Loucy (cell line): ENCODE measurements at regions not wholly inside any gene's neighbourhood (a gene's known extent, or its start where the extent isn't known, plus 50 kb on each side); places are given as distances from the start of the nearest gene placed in this dataset.

Source experiments
- CTCF ChIP-seq: fragments of 200-600 bp; sonication (generic); conservative IDR thresholded peaks from 2 replicates; pipeline ENCODE4 v1.5.1; 2014; ENCODE audit warnings: mild to moderate bottlenecking, antibody characterized with exemption, low read length
- EZH2phosphoT487 ChIP-seq: fragments of 200-600 bp; IDR thresholded peaks from 2 replicates; pipeline ENCODE4 v1.6.1; 2018; ENCODE audit warnings: antibody characterized with exemption, mild to moderate bottlenecking, moderate library complexity, borderline replicate concordance

GRCh38 chr10:89861584-89862301, 160.4 kb downstream of the KIF20B start:
- TF ChIP-seq CTCF (no peak), EZH2phosphoT487 (no peak)
